AG04450 (cell line): ENCODE measurements at regions not wholly inside any gene's neighbourhood (a gene's known extent, or its start where the extent isn't known, plus 50 kb on each side); places are given as distances from the start of the nearest gene placed in this dataset.
"Not testable (repeated sequence)": the region's sequence is repeated elsewhere in the genome, so short reads cannot be mapped to it uniquely, and the experiment has no call there.

Experiments used
- CTCF ChIA-PET: fragments of 300-600, 350-600 bp; formaldehyde crosslinking; extraction: SDS; loops from one replicate; lab custom pipeline; 2022; ENCODE audit warnings: antibody characterized with exemption, inconsistent platforms; lab: Charles Lee
- POLR2A ChIA-PET: fragments of 350-600 bp; formaldehyde crosslinking; extraction: SDS; loops from one replicate; lab custom pipeline; 2021; ENCODE audit warnings: antibody characterized with exemption, inconsistent platforms; lab: Yijun Ruan, JAX
- DNase-seq: peaks from one replicate; pipeline ENCODE4 v3.0.0-alpha.2; 2011; ENCODE audit warnings: low read depth, low spot score
- H3K27ac ChIP-seq: one replicate; pipeline ENCODE4 v1.5.1; 2012; ENCODE audit warnings: low read depth, low read length, control low read depth
- H3K27me3 ChIP-seq: one replicate; pipeline ENCODE4 v1.6.0; 2012; ENCODE audit warnings: low read length; ENCODE audit not compliant: control insufficient read depth, insufficient read depth
- H3K4me3 ChIP-seq: 2 replicates; pipeline ENCODE4 v1.5.1; 2011; ENCODE audit warnings: mild to moderate bottlenecking, low read depth, low read length, control low read depth
- H3K9me3 ChIP-seq: 2 replicates; pipeline ENCODE4 v1.5.1; 2012; ENCODE audit warnings: low read length; ENCODE audit not compliant: control insufficient read depth, insufficient read depth
- CTCF ChIP-seq: IDR thresholded peaks from 2 replicates; pipeline ENCODE4 v1.5.1; 2011; ENCODE audit warnings: low read depth, low read length, control low read depth, inconsistent platforms

GRCh38 chr10:32180390-32181280 lies 124.4 kb upstream of the KIF5B start:
- no peak overlapping the region for H3K4me3 ChIP-seq
- no peaks in the 10 kb centered on the region for H3K9me3 ChIP-seq
- H3K27ac ChIP-seq: no peak overlapping the region
- CTCF ChIA-PET: interaction anchor here (1.1 to 1.2 kb wide), 2 partner anchors 10 to 164 kb away, joined by 4 to 5 read pairs; no protein-coding TSS in a partner anchor
- POLR2A ChIA-PET: no interaction called here
- H3K27me3 ChIP-seq: no peaks in the 10 kb centered on the region
- TF ChIP-seq CTCF: no peak
- no peak for DNase-seq

- H3K4me3 ChIP-seq: no peak overlapping the region
- no peak for TF ChIP-seq CTCF
- DNase-seq: no peak
- POLR2A ChIA-PET: no interaction called here
- H3K27me3 ChIP-seq: no peaks in the 10 kb centered on the region
- 0 out of 2 replicates have a peak, but pooled peaks cover 2% of the 10 kb centered on the region for H3K9me3 ChIP-seq
- H3K27ac ChIP-seq: no peak overlapping the region
- CTCF ChIA-PET: interaction anchor here (1.2 kb wide), 1 partner anchor 164 kb away, joined by 4 read pairs; no protein-coding TSS in a partner anchor
Measured at GRCh38 chr10:32179836-32180235, 123.6 kb upstream of the KIF5B start.

- Histone ChIP-seq H3K9me3 (peaks cover 10% of the 10 kb centered on the region), H3K27ac (peak overlapping the region; percentile 21)
- DNase-seq, H3K27me3 ChIP-seq, H3K4me3 ChIP-seq, CTCF ChIA-PET, POLR2A ChIA-PET: not testable (repeated sequence)
Measured at GRCh38 chr10:32177594-32177993, 121.4 kb upstream of the KIF5B start.

- no peak for TF ChIP-seq CTCF
- ChIA-PET POLR2A (no interaction called here), CTCF (no interaction called here)
Measured at GRCh38 chr10:32175629-32176028, 119.4 kb upstream of the KIF5B start.

GRCh38 chr10:32174349-32174893 lies 118.2 kb upstream of the KIF5B start:
- Histone ChIP-seq H3K4me3 (no peak overlapping the region), H3K27me3 (no peaks in the 10 kb centered on the region), H3K27ac (no peak overlapping the region), H3K9me3 (peaks cover 10% of the 10 kb centered on the region)
- DNase-seq: no peak
- ChIA-PET CTCF (no interaction called here), POLR2A (interaction anchor here (0.6 kb wide), 1 partner anchor 261 kb away, joined by 15 read pairs; no protein-coding TSS in a partner anchor)
- no peak for TF ChIP-seq CTCF

More at GRCh38 chr10:32175629-32176028, 119.4 kb upstream of the KIF5B start:
- H3K4me3 ChIP-seq: no peak overlapping the region
- H3K27me3 ChIP-seq: no peaks in the 10 kb centered on the region
- no peak for DNase-seq
- H3K27ac ChIP-seq: no peak overlapping the region
- H3K9me3 ChIP-seq: peaks cover 10% of the 10 kb centered on the region
